Activated CD8-positive, alpha-beta memory T cell treated with anti-CD3 and anti-CD28 coated beads for 4 hours (primary cell): ENCODE measurements at regions not wholly inside any gene's neighbourhood (a gene's known extent, or its start where the extent isn't known, plus 50 kb on each side); places are given as distances from the start of the nearest gene placed in this dataset.

Source experiments
- DNase-seq, 2 donors: peaks; one replicate each; pipeline ENCODE4 v3.0.0-alpha.2; 2020; ENCODE audit warnings: low read depth in 2 of 2

DNA sequence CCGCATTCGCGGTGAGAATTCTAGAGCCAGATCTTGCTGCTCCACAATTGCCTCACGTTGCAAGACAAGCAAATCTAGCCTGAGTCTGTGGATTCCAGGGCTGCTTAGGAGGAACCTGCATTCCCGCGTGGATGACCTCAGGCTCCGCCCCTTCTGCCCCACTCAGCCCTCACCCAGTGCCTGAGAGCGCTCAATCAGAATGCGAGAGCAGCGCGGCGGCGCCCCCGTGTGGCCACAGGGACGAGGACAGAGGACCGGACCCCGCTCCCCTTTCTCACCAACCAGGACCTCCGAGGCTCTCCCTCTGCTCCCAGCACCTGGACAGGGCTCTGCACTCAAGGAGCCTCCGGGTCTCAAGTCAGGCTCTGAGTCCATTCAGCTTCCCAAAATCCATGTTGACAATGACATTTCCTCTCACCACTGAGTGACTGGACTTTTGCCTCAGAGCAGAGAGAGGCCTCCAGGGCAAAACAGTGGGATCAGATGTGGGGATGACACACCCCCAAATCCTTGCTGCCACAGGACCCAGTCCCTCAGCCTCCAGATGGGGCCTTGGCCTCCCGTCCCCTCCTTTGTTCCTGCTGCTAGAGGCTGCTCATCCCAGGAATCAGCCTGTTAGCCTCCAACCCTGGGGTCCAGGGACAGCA is 52.0 kb downstream of the RPP21 start:
- DNase-seq: peak; percentile 70 to 77

DNA sequence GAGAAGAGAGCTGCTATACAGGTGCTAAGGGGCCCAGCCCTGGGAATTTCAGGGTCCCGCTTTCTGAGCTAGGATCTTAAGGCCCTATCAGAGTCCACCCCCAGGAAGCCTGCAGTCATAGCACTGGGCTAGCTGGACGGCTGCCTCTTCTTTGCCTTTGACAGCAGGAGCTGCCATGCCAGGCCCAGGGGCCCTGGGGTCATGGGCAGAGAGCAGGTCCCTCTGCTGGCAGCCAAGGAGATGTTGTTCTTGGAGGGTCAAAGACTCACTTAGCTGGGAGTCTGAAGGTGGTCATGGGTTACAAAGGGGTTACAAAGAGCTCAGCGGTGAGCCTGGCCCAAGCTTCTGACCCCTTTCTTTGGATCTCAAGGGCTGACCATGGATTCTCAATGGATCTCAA is 52.7 kb downstream of the RPP21 start:
- DNase-seq: no peak

DNA sequence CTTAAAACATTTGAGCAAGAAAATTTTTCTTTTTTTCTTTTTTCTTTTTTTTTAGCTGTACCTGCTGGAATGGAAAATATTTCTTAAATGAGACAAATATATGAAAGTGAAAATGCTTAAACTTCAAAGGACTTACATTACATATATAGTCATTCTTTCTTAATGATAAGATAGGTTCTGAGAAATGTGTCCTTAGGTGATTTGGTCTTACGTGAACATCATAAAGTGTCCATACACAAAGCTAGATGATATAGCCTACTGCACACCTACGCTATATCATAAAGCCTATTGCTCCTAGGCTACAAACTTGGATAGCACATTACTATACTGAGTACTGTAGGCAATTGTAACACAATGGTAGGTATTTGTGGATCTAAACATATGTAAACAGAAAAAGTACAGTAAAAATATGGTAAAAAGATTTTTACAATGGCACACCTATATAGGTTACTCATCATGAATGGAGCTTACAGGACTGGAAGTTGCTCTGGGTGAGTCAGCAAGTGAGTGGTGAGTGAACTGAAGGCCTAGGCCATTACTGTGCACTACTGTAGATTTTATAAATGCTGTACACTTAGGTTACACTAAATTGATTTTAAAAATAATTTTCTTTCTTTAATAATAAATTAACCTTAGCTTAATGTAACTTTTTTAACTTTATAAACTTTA is 54.6 kb downstream of the RPP21 start:
- no peak for DNase-seq

DNA sequence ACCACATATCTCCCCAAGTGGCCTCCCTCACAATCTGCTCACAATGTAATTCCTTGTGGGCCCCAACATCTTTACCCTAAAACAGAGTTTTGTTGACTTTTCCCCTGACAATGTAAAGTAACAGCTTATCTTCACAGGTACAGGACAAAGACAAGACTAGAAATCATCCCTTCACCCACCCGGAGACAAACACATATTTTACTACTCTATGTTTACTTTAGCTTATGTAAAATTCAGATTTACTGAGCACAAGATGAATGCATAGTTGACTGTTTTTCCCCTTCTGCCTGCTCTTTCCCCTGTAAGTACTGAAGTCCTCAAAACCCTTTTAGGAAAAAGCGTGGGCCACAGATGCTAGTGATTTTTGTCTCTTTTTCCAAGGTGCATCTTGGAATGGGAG is 61.0 kb downstream of the RPP21 start:
- DNase-seq: no peak

DNA sequence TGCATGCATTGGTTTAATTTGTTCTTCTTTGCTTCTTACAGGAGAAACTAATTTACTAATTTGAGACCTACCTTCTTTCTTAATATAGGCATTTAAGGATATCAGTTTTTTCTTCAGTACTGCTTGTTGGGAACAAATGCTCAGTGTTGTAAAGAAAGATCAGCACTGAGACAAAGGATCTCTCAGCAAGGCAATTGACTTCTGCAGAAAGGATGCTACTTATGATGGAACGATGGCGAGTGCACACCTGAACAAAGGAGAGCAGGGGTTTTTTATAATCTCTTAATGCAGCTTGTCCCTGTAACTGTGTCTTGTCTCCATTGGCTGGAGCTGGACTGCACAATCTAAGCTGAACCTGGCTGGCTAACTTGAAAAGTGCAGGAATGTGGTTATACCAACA is 64.2 kb downstream of the RPP21 start:
- DNase-seq: no peak

DNA sequence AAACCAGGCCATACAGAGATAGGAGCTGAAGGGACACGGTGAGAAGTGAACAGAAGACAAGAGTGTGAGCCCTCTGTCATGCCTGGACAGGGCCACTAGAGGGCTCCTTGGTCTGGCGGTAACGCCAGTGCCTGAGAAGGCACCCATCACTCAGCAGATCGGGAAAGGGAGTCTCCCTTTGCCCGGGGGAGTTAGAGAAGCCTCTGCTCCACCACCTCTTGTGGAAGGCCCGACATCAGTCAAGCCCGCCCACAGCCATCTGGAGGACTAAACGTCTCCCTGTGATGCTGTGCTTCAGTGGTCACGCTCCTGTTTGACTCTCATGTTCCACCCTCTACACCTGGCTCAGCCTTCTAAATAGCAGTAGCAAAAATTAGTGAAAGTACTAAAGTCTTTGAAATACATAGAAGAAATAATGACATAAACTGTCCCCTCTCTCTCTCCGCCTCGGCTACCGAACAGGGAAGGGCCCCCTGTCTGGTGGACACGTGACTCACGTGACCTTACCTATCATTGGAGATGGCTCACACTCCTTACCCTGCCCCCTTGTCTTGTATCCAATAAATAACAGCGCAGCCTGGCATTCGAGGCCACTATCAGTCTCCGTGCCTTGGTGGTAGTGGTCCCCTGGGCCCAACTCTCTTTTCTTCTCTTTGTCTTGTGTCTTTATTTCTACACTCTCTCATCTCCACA is 66.7 kb downstream of the RPP21 start:
- peak; percentile 25 to 31 for DNase-seq

DNA sequence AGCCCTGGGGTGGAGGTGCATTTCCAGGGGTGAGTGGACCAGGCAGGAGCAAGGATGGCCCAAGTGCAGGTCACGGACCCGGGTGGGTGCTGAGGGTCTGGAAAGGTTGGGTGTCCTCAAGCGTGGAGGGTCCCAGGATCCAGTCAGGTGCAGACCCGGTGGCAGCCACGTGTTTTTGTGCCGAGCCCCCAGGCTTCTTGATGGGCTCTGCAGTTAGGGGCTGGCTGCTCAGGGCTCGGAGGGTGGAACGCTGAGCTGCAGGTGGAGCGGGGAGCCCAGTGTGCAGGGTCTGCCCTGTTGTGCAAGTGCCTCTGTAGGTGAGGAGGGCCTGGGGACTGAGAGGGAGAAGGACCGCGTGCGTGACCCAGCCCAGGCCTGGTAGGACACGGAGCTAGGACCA is 70.9 kb upstream of the HLA-E start:
- DNase-seq: no peak

DNA sequence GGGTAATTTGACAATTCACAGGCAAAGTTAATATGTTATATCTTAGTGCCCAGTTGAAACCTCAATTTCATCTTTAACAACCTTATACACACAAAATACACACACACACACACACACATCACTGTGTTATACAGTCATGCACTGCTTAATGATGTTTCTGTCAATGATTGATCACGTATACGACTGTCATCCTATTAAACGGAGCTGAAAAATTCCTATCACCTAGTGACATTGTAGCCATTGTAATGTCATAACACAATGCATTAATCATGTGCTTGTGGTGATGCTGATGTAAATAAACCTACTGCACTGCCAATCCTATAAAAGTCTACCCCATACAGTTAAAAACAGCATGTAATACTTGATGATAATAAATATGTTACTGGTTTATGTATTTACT is 64.8 kb upstream of the HLA-E start:
- no peak for DNase-seq
